ACHN (cell line): ENCODE measurements at regions not wholly inside any gene's neighbourhood (a gene's known extent, or its start where the extent isn't known, plus 50 kb on each side); places are given as distances from the start of the nearest gene placed in this dataset.
A peak's percentile ranks its signal among the peaks of the same experiment; 100 is the strongest.
"Not testable (repeated sequence)": the region's sequence is repeated elsewhere in the genome, so short reads cannot be mapped to it uniquely, and the experiment has no call there.

Source experiments
- DNase-seq: peaks from one replicate; pipeline ENCODE4 v3.0.0-alpha.2; 2015
- in situ Hi-C: cut with HindIII; loops from 2 replicates; pipeline ENCODE4 v1.10.0; 2017; ENCODE audit warnings: low sequenced_read_pairs, low pct_ligation_motif_present, low pct_unique_long_range_greater_than_20kb

DNA sequence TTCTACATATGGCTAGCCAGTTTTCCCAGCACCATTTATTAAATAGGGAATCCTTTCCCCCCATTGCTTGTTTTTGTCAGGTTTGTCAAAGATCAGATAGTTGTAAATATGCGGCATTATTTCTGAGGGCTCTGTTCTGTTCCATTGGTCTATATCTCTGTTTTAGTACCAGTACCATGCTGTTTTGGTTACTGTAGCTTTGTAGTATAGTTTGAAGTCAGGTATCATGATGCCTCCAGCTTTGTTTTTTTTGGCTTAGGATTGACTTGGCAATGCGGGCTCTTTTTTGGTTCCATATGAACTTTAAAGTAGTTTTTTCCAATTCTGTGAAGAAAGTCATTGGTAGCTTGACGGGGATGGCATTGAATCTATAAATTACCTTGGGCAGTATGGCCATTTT, 60.0 kb upstream of the GPC3 start:
- in situ Hi-C loops, DNase-seq: not testable (repeated sequence)

DNA sequence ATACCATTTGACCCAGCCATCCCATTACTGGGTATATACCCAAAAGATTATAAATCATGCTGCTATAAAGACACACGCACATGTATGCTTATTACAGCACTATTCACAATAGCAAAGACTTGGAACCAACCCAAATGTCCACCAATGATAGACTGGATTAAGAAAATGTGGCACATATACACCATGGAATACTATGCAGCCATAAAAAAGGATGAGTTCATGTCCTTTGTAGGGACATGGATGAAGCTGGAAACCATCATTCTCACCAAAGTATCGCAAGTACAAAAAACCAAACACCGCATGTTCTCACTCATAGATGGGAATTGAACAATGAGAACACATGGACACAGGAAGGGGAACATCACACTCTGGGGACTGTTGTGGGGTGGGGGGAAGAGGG, 81.7 kb upstream of the GPC3 start:
- in situ Hi-C loops, result not testable (repeated sequence)

DNA sequence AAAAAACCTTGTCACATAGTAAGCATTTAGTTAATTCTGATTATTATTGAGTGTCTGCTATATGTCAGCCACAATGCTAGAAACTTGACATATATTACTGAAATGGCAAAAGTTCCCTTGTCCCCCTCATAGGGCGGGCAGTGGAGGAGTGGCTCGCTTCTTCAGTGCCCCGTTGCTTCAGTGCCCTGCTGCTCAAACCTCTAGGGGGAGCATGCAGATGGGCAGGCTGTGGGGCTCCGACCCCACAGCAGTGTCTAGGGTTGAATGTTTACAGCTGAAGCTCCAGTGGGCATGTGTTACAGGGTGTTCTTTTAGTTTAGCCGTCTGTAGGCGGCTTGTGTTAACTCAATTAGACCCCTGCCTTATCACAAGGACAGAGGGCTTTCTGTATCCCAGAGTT, 86.5 kb upstream of the GPC3 start:
- DNase-seq, in situ Hi-C loops: not testable (repeated sequence)

More for the DNA sequence above, 81.7 kb upstream of the GPC3 start:
- DNase-seq, result not testable (repeated sequence)

DNA sequence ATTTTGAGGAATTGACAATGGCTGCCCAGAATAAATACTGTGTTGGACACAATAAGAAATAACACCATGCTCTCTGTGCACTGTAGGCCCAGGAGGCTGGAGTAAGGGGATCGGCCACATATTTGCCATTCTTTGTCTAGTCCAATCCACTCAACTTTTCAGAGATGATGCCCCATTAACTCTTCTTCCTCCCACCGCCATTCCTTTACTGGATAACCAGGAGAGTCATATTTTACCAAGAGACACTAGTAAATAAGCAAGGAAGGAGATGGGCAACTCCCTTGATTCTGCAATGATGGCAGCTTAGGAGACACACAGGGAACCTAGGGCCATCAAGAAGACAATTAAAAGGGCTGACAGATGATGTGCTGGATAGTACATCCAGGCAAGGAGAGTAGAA, 87.9 kb upstream of the GPC3 start:
- in situ Hi-C loops, result no loop called here

DNA sequence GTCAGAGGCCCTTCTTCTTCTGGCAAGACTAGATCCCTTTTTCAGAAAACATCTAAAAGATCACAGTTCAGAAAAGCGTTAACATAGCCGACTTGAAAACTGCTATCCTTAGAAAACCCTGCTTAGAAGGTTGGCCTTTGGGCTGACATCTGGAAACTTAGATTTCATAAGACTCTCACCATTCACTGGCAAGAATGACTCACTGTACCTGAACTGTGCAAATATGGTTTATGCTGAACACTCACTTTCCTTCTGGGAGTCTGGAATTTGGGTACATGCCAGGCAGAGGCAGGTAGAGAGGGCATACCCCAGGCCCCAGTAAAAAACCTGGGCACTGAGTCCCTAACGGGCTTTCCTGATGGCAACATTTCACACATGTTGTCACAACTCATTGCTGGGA, 88.8 kb upstream of the GPC3 start:
- in situ Hi-C loops, result no loop called here
- DNase-seq, result no peak

More for the DNA sequence above, 87.9 kb upstream of the GPC3 start:
- DNase-seq, result no peak

DNA sequence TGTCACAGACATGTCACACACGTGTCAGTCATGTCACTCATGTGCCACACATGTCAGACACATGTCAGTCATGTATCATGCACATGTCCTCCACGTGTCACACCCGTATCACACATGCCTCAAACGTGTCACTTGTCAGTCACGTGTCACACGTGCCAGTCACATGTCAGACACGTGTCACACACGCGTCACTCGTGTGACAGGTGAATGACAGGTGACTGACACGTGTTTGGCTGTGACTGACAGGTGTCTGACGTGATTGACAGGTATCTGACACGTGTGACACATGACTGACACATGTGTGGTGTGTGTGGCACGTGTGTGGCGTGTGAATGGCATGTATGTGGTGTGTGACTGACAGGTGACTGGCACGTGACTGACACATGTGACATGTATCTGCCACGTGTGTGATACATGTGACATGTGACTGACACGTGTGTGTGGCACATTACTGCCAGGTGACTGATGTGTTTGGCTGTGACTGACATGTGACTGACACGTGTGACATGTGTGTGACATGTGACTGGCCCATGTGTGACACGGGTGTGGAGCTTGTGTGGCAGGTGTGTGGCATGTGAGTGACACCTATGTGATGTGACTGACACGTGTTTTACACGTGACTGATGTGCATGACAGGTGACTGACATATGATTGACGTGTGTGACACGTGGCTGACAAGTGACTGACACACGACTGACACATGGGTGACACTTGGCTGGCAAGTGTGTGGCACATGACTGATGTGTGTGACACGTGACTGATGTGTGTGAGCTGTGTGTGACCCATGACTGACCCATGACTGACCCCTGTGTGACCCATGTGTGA, 90.7 kb upstream of the GPC3 start:
- no peak for DNase-seq
- in situ Hi-C loops, result no loop called here

DNA sequence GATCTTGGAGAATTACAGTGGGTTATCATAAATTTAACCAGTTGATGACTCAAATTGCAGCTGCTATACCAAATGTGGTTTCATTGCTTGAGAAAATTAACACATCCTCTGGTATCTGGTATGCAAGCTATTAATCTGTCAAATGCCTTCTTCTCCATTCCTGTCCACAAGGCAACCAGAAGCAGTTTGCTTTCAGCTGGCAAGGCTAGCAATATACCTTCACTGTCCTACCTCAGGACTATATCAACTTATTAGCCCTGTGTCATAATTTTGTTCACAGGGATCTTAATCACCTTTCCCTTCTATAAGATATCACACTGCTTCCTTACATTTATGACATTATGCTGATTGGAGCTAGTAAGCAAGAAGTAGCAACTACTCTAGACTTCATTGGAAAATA, 110.0 kb upstream of the GPC3 start:
- in situ Hi-C loops, result no loop called here
- no peak for DNase-seq

DNA sequence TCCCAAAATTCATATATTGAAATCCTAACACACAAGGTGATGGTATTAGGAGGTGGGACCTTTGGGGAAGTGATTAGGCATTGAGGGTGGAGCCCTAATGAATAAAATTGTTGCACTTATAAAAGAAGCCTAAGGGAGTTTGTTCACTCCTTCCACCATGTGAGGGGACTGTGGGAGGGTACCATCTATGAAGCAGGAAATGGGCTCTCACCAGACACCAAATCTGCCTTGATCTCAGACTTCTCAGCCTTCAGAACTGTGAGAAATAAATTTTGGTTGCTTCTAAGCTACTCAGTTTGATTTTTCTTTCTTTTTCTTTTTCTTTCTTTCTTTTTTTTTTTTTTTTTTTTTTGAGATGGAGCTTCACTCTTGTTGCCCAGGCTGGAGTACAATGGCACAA, 116.2 kb upstream of the GPC3 start:
- in situ Hi-C loops, result no loop called here
- no peak for DNase-seq

DNA sequence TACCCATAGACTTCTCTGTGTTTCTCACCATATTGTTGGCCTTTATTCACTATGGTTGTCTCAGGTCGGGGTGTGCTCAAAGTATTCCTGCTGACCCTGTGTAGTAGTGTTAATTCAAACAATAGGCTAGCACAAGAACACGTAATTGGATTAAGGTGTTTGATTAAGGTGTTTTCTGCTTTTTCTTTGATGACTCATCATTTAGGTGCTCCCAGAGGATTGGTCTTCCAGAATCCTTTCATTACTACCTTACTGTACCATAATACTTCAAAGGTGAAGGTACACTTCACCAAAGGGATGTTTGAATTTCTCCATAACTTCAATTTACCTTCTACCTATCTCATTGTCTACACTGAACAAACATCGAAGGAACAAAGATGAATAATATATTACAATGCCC, 121.7 kb upstream of the CCDC160 start:
- in situ Hi-C loops, result no loop called here
- DNase-seq, result no peak

DNA sequence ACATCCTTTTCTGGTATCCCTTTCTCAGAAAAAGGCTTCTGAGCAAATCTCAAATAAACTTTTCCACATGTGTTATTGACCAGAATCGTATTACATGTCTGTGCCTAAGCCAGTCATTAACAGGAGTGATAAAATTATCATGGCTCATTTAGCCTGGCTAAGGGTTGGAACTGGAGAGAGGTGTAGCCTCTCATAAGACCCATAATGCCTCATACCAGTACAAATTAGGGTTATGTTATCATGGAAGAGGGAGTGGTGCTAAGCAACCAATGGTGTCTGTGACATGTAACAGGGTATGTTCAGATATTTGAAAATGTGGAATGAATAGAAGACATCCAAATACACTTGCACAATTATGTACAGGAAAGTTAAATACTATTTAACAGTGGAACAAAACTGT, 99.6 kb upstream of the CCDC160 start:
- in situ Hi-C loops, result no loop called here
- no peak for DNase-seq

DNA sequence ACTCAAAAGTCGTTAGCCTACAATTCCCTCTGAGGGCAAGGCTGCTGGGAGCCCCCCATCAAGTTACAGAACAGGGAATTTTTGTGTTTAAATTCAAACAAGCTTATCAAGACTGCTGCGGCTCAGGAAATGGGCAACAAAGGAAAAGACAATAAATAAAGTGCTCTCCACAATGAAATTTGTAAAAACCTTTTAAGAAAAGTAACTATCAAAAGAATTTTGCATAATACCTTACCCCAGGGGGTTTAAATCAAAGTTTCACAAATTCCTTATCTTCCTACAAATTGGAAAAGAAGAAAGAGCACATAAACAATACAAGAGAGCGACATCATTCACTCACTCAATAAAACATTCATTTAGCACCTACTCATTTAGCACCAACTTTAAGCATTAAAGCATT, 97.9 kb upstream of the CCDC160 start:
- in situ Hi-C loops, result no loop called here
- no peak for DNase-seq

DNA sequence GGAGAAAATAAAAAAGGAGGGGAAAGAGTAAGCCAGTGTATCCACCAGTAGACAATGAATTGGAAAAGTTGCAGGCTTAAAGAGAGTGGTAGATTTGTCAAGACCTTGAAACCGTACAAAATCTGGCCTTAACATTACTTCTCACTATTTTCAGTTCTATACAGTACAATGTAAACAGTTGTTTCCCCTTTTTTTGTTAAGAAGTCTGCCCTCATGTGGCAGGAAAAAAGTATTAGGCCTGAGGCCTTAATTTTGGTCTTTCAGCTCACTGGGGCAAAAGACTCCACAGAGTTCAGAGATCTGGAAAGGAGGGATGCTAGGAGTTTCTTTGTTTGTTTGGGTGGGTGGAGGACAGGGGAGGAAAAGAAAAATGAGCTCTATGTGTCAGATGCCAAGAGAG, 92.8 kb upstream of the CCDC160 start:
- in situ Hi-C loops, result no loop called here
- DNase-seq, result peak; percentile 0

DNA sequence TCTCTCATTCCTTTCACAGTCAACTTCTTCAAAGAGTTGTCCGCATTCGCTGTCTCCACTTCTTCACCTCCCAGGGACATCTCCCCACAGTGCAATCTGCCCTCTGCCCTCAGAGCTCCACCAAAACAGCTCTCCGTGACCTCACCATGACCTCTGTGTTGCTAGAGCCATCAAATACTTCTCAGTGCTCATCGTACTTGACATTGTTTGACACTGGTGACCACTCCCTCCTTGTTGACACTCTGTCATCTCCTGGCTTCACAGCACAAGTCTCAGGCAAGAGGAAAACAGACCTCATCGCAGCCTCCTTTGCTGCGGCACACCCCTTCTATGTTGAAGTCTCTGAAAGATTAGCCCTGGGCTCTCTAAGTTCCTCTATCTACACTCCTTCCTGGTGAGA, 90.5 kb upstream of the CCDC160 start:
- in situ Hi-C loops, result no loop called here

DNA sequence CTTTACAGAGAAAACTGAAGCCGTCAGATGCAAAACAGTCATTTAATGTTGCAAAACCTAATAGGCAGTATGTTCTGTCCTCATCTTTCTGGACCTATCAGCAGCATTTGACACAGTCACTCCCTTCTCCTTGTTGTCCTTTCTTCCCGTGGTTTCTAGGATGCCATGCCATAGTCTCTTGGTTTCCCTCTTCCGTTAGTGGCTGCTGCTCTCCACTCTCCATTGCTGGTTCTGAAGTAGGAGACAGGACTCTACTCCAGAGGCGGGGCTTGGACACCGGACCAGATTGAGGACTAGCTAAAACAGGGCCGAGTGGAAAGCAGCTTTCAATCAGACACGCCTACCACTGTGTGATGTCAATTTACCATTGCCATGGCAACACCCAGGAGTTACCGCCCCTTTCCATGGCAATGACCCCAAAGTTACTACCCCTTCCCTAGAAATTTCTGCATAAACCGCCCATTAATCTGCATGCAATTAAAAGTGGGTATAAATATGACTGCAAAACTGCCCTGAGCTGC, 88.8 kb upstream of the CCDC160 start:
- DNase-seq, result no peak
- in situ Hi-C loops, result no loop called here

More for the DNA sequence above, 90.5 kb upstream of the CCDC160 start:
- no peak for DNase-seq

DNA sequence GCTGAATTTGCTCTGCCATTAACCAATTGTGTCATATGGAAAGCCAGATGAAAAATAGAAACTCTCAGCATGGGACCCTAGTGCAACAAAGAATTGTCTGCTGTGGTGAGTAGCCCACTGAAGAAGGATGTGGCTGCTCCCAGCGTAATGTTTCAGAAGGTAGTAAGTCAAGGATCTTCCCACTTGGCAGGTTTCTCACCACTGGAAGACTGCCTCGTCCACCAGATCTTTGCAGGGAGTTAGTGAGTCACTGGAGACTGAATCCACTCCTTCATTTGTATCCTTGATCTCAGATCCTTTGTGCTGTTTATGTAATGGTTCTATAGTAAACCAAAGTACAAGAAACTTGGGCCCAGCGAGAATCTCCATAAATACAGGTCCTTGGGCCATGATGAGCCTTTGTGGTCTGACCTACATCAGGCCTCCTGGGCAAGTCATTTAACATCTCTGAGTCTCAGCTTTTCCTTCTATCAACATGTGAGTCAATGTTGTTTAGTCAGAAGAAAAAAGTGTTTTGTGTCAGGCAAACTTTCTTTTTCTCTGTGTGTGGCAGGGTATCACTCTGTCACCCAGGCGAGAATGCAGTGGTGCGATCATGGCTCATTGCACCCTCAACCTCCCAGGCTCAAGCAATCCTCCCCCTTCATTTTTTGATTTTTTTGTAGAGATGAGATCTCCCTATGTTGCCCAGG, 78.0 kb upstream of the CCDC160 start:
- in situ Hi-C loops, result no loop called here
- no peak for DNase-seq

DNA sequence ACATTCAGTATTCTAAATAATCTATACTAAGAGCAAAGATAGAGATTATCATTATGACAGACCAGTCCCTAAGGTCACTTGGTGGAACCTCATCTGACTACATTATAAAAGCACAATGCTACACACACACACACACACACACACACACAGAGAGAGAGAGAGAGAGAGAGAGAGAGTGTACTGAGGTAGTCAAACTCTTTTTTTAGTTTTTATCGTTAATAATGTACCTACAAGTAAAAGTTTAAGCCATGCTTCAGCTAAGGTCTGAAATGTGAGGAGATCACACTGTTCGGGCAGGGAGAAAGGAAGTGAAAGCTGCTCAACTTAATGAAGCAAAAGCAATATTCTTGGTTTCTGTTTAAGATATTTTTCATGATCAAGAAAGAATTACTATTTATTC, 75.8 kb upstream of the CCDC160 start:
- DNase-seq, result no peak
- in situ Hi-C loops, result no loop called here

DNA sequence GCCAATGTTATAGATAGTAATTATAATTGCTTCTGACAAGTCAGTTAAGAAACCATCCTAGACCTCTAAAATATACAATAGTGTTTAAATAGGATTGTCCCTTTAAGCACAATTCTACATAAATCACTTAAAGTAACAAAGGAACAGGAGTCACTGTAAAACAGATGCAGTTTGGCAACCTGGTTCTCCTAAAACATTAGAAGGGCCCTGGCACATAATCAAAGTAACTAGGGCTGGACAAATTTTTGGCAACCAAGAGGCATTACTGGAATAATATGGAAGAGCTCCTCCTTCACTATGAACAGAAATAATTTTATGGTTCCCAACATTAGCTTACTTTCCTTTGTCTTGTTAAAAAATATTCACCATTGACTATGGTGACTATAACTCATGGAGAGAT, 75.0 kb upstream of the CCDC160 start:
- in situ Hi-C loops, result no loop called here

DNA sequence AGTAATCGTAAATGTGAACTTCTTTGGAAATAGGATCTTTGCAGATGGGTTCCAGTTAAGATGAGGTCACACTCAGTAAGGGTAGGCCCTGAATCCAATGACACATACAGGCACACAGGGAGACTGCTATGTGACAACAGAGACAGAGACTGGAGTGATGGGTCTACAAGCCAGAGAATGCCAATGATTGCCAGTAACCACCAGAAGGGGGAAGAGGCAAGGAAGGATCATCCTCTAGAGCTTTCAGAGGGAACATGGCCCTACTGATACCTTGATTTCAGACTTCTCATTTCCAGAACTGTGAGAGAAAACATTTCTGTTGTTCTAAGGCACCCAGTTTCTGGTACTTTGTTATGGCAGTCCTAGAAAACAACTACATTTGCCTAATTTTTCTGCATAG, 73.1 kb upstream of the CCDC160 start:
- in situ Hi-C loops, result no loop called here
- DNase-seq, result no peak

More for the DNA sequence above, 75.0 kb upstream of the CCDC160 start:
- no peak for DNase-seq

DNA sequence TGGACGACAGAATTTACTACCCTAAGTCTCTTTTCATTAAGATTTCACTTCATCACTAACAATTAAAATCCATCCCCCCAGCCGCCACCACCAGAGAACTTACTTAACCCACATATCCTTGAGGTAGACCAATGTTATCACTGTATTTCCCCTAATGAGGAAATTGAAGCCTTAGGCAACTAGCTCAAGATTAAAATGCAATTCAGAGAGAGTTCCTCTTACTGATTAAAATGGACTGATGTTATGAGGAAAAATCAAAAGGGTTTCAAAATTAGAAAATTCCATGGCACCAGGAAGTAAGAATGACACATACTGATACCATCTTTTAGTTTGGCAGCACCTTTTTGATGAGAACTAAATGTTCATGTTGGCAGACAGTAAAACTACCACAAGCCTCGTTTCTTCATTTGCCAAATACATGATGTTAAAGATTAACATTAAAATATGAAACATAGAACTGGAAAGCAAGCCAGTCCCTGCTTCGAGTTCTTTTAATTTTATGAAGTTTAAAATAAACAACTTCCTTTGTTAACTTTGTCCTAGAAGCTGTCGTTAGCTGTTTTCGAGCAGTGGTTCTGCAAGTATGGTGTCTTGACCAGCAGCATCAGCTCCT, 69.3 kb upstream of the CCDC160 start:
- in situ Hi-C loops, result no loop called here
- no peak for DNase-seq
